ENCODE measurements at regions not wholly inside any gene's neighbourhood (a gene's known extent, or its start where the extent isn't known, plus 50 kb on each side); places are given as distances from the start of the nearest gene placed in this dataset.

DNA sequence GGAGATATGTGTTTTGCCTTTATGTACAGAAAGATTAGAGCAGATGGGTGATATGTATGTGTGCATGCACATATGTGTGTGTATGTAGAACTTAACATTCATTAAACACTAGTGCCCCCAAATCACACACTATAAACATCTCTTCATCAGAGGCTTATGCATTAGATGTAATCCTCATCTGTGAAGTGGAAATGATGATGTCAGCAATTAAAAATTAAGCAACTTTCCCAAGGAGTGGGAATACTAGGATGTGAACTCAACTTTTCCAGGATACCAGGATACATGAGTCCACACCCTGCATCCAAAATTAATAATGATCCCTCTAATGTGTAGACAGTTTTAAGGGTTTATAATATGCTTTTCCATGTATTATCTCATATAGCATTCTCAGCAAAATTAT lies 127.7 kb upstream of the ADAMTS18 start:
- H3K4me1 ChIP-seq, result no peaks in the 10 kb centered on the region
- no peaks in the 10 kb centered on the region for H3K36me3 ChIP-seq
- H3K27ac ChIP-seq, result no peak overlapping the region
- H3K27me3 ChIP-seq, result no peaks in the 10 kb centered on the region
- no peak overlapping the region for H3K4me3 ChIP-seq
- no peak for DNase-seq
- no peaks in the 10 kb centered on the region for H3K9me3 ChIP-seq
- intact Hi-C loops (cut with DNase I), result no loop called here
- TF ChIP-seq, protein P1, sequence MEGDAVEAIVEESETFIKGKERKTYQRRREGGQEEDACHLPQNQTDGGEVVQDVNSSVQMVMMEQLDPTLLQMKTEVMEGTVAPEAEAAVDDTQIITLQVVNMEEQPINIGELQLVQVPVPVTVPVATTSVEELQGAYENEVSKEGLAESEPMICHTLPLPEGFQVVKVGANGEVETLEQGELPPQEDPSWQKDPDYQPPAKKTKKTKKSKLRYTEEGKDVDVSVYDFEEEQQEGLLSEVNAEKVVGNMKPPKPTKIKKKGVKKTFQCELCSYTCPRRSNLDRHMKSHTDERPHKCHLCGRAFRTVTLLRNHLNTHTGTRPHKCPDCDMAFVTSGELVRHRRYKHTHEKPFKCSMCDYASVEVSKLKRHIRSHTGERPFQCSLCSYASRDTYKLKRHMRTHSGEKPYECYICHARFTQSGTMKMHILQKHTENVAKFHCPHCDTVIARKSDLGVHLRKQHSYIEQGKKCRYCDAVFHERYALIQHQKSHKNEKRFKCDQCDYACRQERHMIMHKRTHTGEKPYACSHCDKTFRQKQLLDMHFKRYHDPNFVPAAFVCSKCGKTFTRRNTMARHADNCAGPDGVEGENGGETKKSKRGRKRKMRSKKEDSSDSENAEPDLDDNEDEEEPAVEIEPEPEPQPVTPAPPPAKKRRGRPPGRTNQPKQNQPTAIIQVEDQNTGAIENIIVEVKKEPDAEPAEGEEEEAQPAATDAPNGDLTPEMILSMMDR (IDR thresholded peaks at IDR 0.05), result no peak
- H3K9ac ChIP-seq (ENCODE audit: low read depth in 2 of 2, low read length in 2 of 2), result no peak overlapping the region

DNA sequence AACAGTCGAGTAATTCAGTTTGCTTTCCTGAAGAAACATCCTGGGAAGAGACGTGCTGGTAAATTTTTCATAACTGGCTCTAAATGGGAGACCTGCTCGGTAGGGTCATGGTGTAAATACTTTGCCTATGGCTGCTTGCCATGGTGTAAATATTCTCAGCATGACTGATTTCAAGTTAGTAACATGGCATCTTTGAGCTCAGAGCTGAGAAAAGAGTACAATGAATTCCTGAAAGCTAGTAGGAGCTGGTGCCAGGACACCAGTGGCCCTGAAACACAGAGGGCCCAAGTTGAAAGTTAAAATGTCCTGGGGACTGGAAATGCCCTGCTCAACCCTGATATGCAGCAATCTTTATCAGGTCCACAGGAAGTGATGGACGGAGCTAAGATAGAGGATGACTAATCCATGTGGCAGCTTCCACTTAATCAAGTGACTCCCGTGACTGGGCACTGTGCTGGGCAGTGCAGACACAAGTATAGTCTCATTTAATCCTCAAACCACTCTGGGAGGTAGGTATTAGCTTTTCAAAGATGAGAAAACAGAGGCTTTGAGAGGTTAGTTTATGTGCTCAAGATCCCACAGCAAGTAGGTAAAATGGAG lies 130.1 kb upstream of the ADAMTS18 start:
- Histone ChIP-seq H3K9ac (ENCODE audit: low read depth in 2 of 2, low read length in 2 of 2) (no peak overlapping the region), H3K27me3 (no peaks in the 10 kb centered on the region), H3K4me1 (no peaks in the 10 kb centered on the region), H3K36me3 (no peaks in the 10 kb centered on the region), H3K4me3 (no peak overlapping the region), H3K9me3 (no peaks in the 10 kb centered on the region), H3K27ac (no peak overlapping the region)
- no peak for DNase-seq
- intact Hi-C loops (cut with DNase I), result no loop called here
- TF ChIP-seq, protein P1 (IDR thresholded peaks at IDR 0.05), result no peak

DNA sequence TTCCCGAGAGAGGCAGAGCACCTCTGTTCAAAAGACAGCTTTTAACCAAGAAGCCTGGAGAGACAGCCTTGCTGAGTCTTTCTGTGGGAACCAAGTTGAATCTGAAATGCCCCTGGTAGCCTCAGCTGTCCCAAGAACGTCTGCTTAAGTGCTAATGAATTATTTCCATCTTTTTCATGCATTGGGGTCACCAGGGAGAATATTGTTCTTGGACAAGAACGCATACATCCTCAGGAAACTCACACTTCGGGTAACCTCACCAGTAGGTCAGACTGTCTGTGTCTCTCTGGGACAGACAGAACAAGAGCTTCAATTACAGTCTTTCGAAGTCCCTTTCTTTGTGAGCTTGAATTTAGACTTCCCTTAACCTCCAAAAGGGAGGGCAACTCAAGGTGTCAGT lies 134.6 kb upstream of the ADAMTS18 start:
- no peak overlapping the region for H3K27ac ChIP-seq
- DNase-seq, result no peak
- no peak overlapping the region for H3K9ac ChIP-seq (ENCODE audit: low read depth in 2 of 2, low read length in 2 of 2)
- no peaks in the 10 kb centered on the region for H3K36me3 ChIP-seq
- no peak overlapping the region for H3K4me3 ChIP-seq
- intact Hi-C loops (cut with DNase I), result no loop called here
- H3K4me1 ChIP-seq, result no peaks in the 10 kb centered on the region
- no peaks in the 10 kb centered on the region for H3K27me3 ChIP-seq
- TF ChIP-seq, protein P1 (IDR thresholded peaks at IDR 0.05), result no peak
- no peaks in the 10 kb centered on the region for H3K9me3 ChIP-seq

DNA sequence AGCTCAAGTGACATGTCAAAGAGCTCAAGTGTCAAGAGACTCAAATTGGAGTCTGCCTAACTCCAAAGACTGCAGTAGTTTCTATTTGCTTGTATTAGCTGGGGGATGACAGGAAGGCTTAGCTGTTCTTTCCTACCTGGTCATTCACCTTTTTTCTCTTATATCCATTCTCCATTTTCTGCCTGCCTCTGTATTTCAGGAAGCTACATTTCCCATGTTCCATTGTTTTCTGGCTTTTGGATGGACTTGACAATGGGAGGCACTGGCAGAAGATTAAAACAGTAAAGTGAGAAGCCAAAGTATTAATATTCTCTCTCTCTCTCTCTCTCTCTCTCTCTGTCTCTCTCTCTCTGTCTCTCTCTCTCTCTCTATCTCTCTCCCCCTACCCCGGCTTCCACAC lies 135.7 kb upstream of the ADAMTS18 start:
- Histone ChIP-seq H3K9ac (ENCODE audit: low read depth in 2 of 2, low read length in 2 of 2) (no peak overlapping the region), H3K27ac (no peak overlapping the region), H3K4me3 (no peak overlapping the region), H3K27me3 (no peaks in the 10 kb centered on the region), H3K36me3 (no peaks in the 10 kb centered on the region), H3K4me1 (no peaks in the 10 kb centered on the region), H3K9me3 (no peaks in the 10 kb centered on the region)
- no peak for DNase-seq
- intact Hi-C loops (cut with DNase I), result no loop called here
- TF ChIP-seq, protein P1 (IDR thresholded peaks at IDR 0.05), result no peak

DNA sequence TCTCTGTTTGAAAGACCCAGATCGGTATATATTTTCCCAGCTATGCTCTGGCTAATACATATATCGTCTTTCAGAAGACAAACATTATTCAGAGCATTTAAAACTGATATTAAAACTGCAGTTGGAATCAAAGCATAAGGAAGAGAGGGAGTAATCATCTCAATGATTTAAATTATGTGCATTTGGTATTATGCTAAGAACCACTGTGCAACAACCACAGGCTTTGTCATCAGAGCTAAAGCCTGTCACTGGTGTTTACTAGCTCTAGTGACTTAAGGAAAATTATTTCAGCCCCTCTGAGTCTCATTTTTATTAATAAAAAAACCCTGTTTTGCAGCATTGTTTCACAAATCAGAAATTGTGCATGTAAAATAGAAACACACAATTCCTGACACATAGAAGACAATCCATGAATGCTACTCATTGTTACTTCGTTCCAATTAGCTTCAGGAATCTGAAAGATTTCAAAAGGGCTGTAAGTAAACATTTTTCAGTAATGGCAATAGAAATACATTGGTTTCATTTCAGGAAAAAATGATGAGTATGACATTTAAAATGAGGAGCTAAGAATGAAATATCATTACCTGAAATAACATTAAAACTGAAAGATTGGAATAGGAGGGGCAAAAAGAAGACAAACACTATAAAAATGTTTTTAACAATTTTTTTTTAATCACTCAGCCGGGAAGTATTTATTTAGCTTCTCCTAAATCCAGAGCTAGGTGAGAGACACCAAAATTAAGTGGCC lies 136.5 kb upstream of the ADAMTS18 start:
- no peaks in the 10 kb centered on the region for H3K36me3 ChIP-seq

More for the DNA sequence above, 136.5 kb upstream of the ADAMTS18 start:
- TF ChIP-seq, protein P1 (IDR thresholded peaks at IDR 0.05), result no peak
- H3K27ac ChIP-seq, result no peak overlapping the region
- no peaks in the 10 kb centered on the region for H3K27me3 ChIP-seq
- no peak overlapping the region for H3K4me3 ChIP-seq
- H3K4me1 ChIP-seq, result no peaks in the 10 kb centered on the region
- intact Hi-C loops (cut with DNase I), result no loop called here
- DNase-seq, result no peak
- no peaks in the 10 kb centered on the region for H3K9me3 ChIP-seq
- H3K9ac ChIP-seq (ENCODE audit: low read depth in 2 of 2, low read length in 2 of 2), result no peak overlapping the region
